ENCODE measurements at regions not wholly inside any gene's neighbourhood (a gene's known extent, or its start where the extent isn't known, plus 50 kb on each side); places are given as distances from the start of the nearest gene placed in this dataset.

GRCh38 chr4:62517716-62518115, 1317.6 kb downstream of the ADGRL3 start:
- CTCF ChIA-PET, result no interaction called here
- H3K27me3 Mint-ChIP-seq (ENCODE audit: unreplicated experiment), result no peaks in the 10 kb centered on the region

GRCh38 chr4:62513306-62513705, 1313.2 kb downstream of the ADGRL3 start:
- Mint-ChIP-seq H3K27ac (ENCODE audit: unreplicated experiment) (no peak overlapping the region), H3K4me3 (ENCODE audit: low read depth, unreplicated experiment) (no peak overlapping the region), H3K9me3 (ENCODE audit: low read depth, unreplicated experiment) (peaks cover 8% of the 10 kb centered on the region), H3K27me3 (ENCODE audit: unreplicated experiment) (no peaks in the 10 kb centered on the region), H3K36me3 (ENCODE audit: insufficient read depth, unreplicated experiment) (no peaks in the 10 kb centered on the region), H3K4me1 (ENCODE audit: low read depth, unreplicated experiment) (no peaks in the 10 kb centered on the region)
- no peak for DNase-seq
- intact Hi-C loops (cut with micrococcal nuclease; ENCODE audit: unreplicated experiment), result no loop called here
- no peak for TF ChIP-seq CTCF (IDR thresholded peaks at IDR 0.05; ENCODE audit: unreplicated experiment)
- CTCF ChIA-PET, result no interaction called here
- BruUV-seq (replicated peaks), result no TSS peak

More at GRCh38 chr4:62517716-62518115, 1317.6 kb downstream of the ADGRL3 start:
- no peak overlapping the region for H3K27ac Mint-ChIP-seq (ENCODE audit: unreplicated experiment)
- no peak for DNase-seq
- H3K9me3 Mint-ChIP-seq (ENCODE audit: low read depth, unreplicated experiment), result peaks cover 3% of the 10 kb centered on the region
- H3K4me1 Mint-ChIP-seq (ENCODE audit: low read depth, unreplicated experiment), result no peaks in the 10 kb centered on the region
- H3K4me3 Mint-ChIP-seq (ENCODE audit: low read depth, unreplicated experiment), result no peak overlapping the region
- BruUV-seq (replicated peaks), result no TSS peak
- no peaks in the 10 kb centered on the region for H3K36me3 Mint-ChIP-seq (ENCODE audit: insufficient read depth, unreplicated experiment)
- TF ChIP-seq CTCF (IDR thresholded peaks at IDR 0.05; ENCODE audit: unreplicated experiment), result no peak
- intact Hi-C loops (cut with micrococcal nuclease; ENCODE audit: unreplicated experiment), result no loop called here

- CTCF ChIA-PET, result no interaction called here
- TF ChIP-seq CTCF (IDR thresholded peaks at IDR 0.05; ENCODE audit: unreplicated experiment), result no peak
- H3K9me3 Mint-ChIP-seq (ENCODE audit: low read depth, unreplicated experiment), result peaks cover 15% of the 10 kb centered on the region
- intact Hi-C loops (cut with micrococcal nuclease; ENCODE audit: unreplicated experiment), result no loop called here
- H3K4me3 Mint-ChIP-seq (ENCODE audit: low read depth, unreplicated experiment), result no peak overlapping the region
- H3K4me1 Mint-ChIP-seq (ENCODE audit: low read depth, unreplicated experiment), result no peaks in the 10 kb centered on the region
- no peaks in the 10 kb centered on the region for H3K27me3 Mint-ChIP-seq (ENCODE audit: unreplicated experiment)
- DNase-seq, result no peak
- no peaks in the 10 kb centered on the region for H3K36me3 Mint-ChIP-seq (ENCODE audit: insufficient read depth, unreplicated experiment)
- BruUV-seq (replicated peaks), result no TSS peak
- H3K27ac Mint-ChIP-seq (ENCODE audit: unreplicated experiment), result no peak overlapping the region
Observed at GRCh38 chr4:62512271-62512670, 1312.1 kb downstream of the ADGRL3 start.

GRCh38 chr4:62510228-62510627, 1310.1 kb downstream of the ADGRL3 start:
- intact Hi-C loops (cut with micrococcal nuclease; ENCODE audit: unreplicated experiment), result no loop called here
- no TSS peak for BruUV-seq (replicated peaks)
- no peak for DNase-seq
- CTCF ChIA-PET, result no interaction called here
- Mint-ChIP-seq H3K27me3 (ENCODE audit: unreplicated experiment) (no peaks in the 10 kb centered on the region), H3K4me3 (ENCODE audit: low read depth, unreplicated experiment) (no peak overlapping the region), H3K9me3 (ENCODE audit: low read depth, unreplicated experiment) (peaks cover 15% of the 10 kb centered on the region), H3K36me3 (ENCODE audit: insufficient read depth, unreplicated experiment) (no peaks in the 10 kb centered on the region), H3K27ac (ENCODE audit: unreplicated experiment) (no peak overlapping the region), H3K4me1 (ENCODE audit: low read depth, unreplicated experiment) (no peaks in the 10 kb centered on the region)
- no peak for TF ChIP-seq CTCF (IDR thresholded peaks at IDR 0.05; ENCODE audit: unreplicated experiment)

- no peak overlapping the region for H3K27ac Mint-ChIP-seq (ENCODE audit: unreplicated experiment)
- BruUV-seq (replicated peaks), result no TSS peak
- no peaks in the 10 kb centered on the region for H3K4me1 Mint-ChIP-seq (ENCODE audit: low read depth, unreplicated experiment)
- no peaks in the 10 kb centered on the region for H3K36me3 Mint-ChIP-seq (ENCODE audit: insufficient read depth, unreplicated experiment)
- no peak overlapping the region for H3K4me3 Mint-ChIP-seq (ENCODE audit: low read depth, unreplicated experiment)
- intact Hi-C loops (cut with micrococcal nuclease; ENCODE audit: unreplicated experiment), result no loop called here
- TF ChIP-seq CTCF (IDR thresholded peaks at IDR 0.05; ENCODE audit: unreplicated experiment), result no peak
- CTCF ChIA-PET, result no interaction called here
- no peak for DNase-seq
- no peaks in the 10 kb centered on the region for H3K27me3 Mint-ChIP-seq (ENCODE audit: unreplicated experiment)
- peaks cover 5% of the 10 kb centered on the region for H3K9me3 Mint-ChIP-seq (ENCODE audit: low read depth, unreplicated experiment)
Observed at GRCh38 chr4:62500296-62500695, 1300.2 kb downstream of the ADGRL3 start.
